Neural cell (in vitro differentiated cells): ENCODE measurements at regions not wholly inside any gene's neighbourhood (a gene's known extent, or its start where the extent isn't known, plus 50 kb on each side); places are given as distances from the start of the nearest gene placed in this dataset.
"Not testable (repeated sequence)": the region's sequence is repeated elsewhere in the genome, so short reads cannot be mapped to it uniquely, and the experiment has no call there.

ENCODE experiments used
- EP300 ChIP-seq: fragments of 450-650 bp; conservative IDR thresholded peaks from 2 replicates; pipeline ENCODE4 v1.6.1; 2014; ENCODE audit warnings: antibody characterized with exemption, mild to moderate bottlenecking, moderate library complexity; ENCODE audit not compliant: poor library complexity, severe bottlenecking
- EZH2 ChIP-seq: fragments of 200-600, 300-800 bp; shearing (Covaris generic), sonication (generic); IDR thresholded peaks from 2 replicates; pipeline ENCODE4 v1.6.1; 2014; ENCODE audit warnings: antibody characterized with exemption, low read length, borderline replicate concordance, mild to moderate bottlenecking; ENCODE audit not compliant: insufficient read depth, poor library complexity, severe bottlenecking
- POLR2AphosphoS5 ChIP-seq: IDR thresholded peaks from 2 replicates; pipeline ENCODE4 v1.6.1; 2012
- RAD21 ChIP-seq: fragments of 450-650 bp; conservative IDR thresholded peaks from 2 replicates; pipeline ENCODE4 v1.6.1; 2014; ENCODE audit warnings: antibody characterized with exemption, mild to moderate bottlenecking, moderate library complexity
- SMC3 ChIP-seq: fragments of 450-650 bp; conservative IDR thresholded peaks from 2 replicates; pipeline ENCODE4 v1.6.1; 2014; ENCODE audit warnings: antibody characterized with exemption, mild to moderate bottlenecking, moderate library complexity; ENCODE audit not compliant: poor library complexity
- TF ChIP-seq, protein P1 (sequence below): fragments of 450-650 bp; IDR thresholded peaks from 2 replicates; pipeline ENCODE4 v1.5.1; 2014; ENCODE audit warnings: antibody characterized with exemption, mild to moderate bottlenecking, moderate library complexity; ENCODE audit not compliant: poor library complexity, severe bottlenecking

GRCh38 chr15:66998234-66998633 lies 67.2 kb upstream of the SMAD3 start:
- TF ChIP-seq, protein P1, sequence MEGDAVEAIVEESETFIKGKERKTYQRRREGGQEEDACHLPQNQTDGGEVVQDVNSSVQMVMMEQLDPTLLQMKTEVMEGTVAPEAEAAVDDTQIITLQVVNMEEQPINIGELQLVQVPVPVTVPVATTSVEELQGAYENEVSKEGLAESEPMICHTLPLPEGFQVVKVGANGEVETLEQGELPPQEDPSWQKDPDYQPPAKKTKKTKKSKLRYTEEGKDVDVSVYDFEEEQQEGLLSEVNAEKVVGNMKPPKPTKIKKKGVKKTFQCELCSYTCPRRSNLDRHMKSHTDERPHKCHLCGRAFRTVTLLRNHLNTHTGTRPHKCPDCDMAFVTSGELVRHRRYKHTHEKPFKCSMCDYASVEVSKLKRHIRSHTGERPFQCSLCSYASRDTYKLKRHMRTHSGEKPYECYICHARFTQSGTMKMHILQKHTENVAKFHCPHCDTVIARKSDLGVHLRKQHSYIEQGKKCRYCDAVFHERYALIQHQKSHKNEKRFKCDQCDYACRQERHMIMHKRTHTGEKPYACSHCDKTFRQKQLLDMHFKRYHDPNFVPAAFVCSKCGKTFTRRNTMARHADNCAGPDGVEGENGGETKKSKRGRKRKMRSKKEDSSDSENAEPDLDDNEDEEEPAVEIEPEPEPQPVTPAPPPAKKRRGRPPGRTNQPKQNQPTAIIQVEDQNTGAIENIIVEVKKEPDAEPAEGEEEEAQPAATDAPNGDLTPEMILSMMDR = not testable (repeated sequence)
- not testable (repeated sequence) for TF ChIP-seq POLR2AphosphoS5, EZH2, EP300, RAD21, SMC3
